Smooth muscle cell (in vitro differentiated cells): ENCODE measurements at regions not wholly inside any gene's neighbourhood (a gene's known extent, or its start where the extent isn't known, plus 50 kb on each side); places are given as distances from the start of the nearest gene placed in this dataset.

Source experiments
- DNase-seq: peaks from one replicate; lab custom pipeline; 2025; ENCODE audit not compliant: unreplicated experiment; lab: John Stamatoyannopoulos, UW
- H2AFZ ChIP-seq: fragments of 200-600 bp; sonication (generic); 2 replicates; pipeline ENCODE4 v1.6.0; 2016; ENCODE audit warnings: antibody characterized with exemption, low read depth, mild to moderate bottlenecking
- H3F3A ChIP-seq: fragments of 200-600 bp; sonication (generic); 2 replicates; pipeline ENCODE4 v1.6.0; 2017; ENCODE audit warnings: antibody characterized with exemption, low read depth
- H3K27ac ChIP-seq: fragments of 200-600 bp; sonication (generic); 2 replicates; pipeline ENCODE4 v1.5.1; 2016; ENCODE audit warnings: low read depth, mild to moderate bottlenecking
- H3K27me3 ChIP-seq: fragments of 200-600 bp; sonication (generic); 2 replicates; pipeline ENCODE4 v1.6.1; 2016; ENCODE audit warnings: low read depth, mild to moderate bottlenecking
- H3K36me3 ChIP-seq: fragments of 200-600 bp; sonication (generic); 2 replicates; pipeline ENCODE4 v1.5.1; 2016; ENCODE audit warnings: low read depth
- H3K4me1 ChIP-seq: fragments of 200-600 bp; sonication (generic); 2 replicates; pipeline ENCODE4 v1.5.1; 2016; ENCODE audit warnings: low read depth
- H3K4me2 ChIP-seq: fragments of 200-600 bp; sonication (generic); 2 replicates; pipeline ENCODE4 v1.6.0; 2016; ENCODE audit warnings: mild to moderate bottlenecking
- H3K4me3 ChIP-seq: fragments of 200-600 bp; sonication (generic); 2 replicates; pipeline ENCODE4 v1.5.1; 2016; ENCODE audit warnings: mild to moderate bottlenecking
- H3K79me2 ChIP-seq: fragments of 200-600 bp; sonication (generic); 2 replicates; pipeline ENCODE4 v1.6.0; 2016; ENCODE audit warnings: low read depth, mild to moderate bottlenecking
- H3K9ac ChIP-seq: fragments of 200-600 bp; sonication (generic); 2 replicates; pipeline ENCODE4 v1.6.0; 2016; ENCODE audit warnings: low read depth
- H3K9me3 ChIP-seq: fragments of 200-600 bp; sonication (generic); replicated peaks from 2 replicates; pipeline ENCODE4 v1.5.1; 2016; ENCODE audit warnings: low read depth
- H4K20me1 ChIP-seq: fragments of 200-600 bp; sonication (generic); 2 replicates; pipeline ENCODE4 v1.6.0; 2016; ENCODE audit warnings: low read depth
- WGBS: methylation state at CpG from one replicate; pipeline ENCODE4 v1.1.7; 2016; ENCODE audit warnings: low lambda C conversion rate; 5-methylcytosine and 5-hydroxymethylcytosine counted together
- TF ChIP-seq, protein P1 (sequence below): fragments of 200-600 bp; sonication (generic); IDR thresholded peaks from 2 replicates; pipeline ENCODE4 v1.5.1; 2017; ENCODE audit warnings: borderline replicate concordance, mild to moderate bottlenecking, antibody characterized with exemption; ENCODE audit not compliant: insufficient read depth, poor library complexity, severe bottlenecking

DNA sequence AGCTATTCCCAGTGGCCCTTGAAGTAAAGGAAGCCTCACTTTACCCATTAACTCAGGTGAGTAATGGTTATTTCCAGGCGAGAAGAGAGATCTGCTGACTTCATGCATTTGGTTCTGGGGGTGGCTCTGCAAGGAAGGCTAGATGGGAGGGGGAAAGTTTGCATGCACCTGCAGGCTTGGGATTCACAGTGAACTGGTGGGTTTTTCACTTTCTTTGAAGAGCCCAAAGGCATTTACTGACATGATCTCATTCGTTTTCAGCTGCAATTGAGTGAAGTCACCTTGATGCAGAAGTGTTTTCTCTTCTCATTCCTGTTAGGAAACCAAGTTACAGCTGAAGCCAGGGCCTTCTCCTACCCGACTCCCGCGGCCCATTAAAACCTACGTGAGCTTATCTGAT, 131.0 kb upstream of the N4BP1 start:
- no peaks in the 10 kb centered on the region for H4K20me1 ChIP-seq
- no peak for DNase-seq
- no peaks in the 10 kb centered on the region for H3F3A ChIP-seq
- no peak overlapping the region for H3K4me3 ChIP-seq
- TF ChIP-seq, protein P1, sequence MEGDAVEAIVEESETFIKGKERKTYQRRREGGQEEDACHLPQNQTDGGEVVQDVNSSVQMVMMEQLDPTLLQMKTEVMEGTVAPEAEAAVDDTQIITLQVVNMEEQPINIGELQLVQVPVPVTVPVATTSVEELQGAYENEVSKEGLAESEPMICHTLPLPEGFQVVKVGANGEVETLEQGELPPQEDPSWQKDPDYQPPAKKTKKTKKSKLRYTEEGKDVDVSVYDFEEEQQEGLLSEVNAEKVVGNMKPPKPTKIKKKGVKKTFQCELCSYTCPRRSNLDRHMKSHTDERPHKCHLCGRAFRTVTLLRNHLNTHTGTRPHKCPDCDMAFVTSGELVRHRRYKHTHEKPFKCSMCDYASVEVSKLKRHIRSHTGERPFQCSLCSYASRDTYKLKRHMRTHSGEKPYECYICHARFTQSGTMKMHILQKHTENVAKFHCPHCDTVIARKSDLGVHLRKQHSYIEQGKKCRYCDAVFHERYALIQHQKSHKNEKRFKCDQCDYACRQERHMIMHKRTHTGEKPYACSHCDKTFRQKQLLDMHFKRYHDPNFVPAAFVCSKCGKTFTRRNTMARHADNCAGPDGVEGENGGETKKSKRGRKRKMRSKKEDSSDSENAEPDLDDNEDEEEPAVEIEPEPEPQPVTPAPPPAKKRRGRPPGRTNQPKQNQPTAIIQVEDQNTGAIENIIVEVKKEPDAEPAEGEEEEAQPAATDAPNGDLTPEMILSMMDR: no peak
- H3K4me2 ChIP-seq: no peak overlapping the region
- H3K9ac ChIP-seq: no peak overlapping the region
- H3K79me2 ChIP-seq: no peaks in the 10 kb centered on the region
- H2AFZ ChIP-seq: no peak overlapping the region
- no peaks in the 10 kb centered on the region for H3K4me1 ChIP-seq
- no peak overlapping the region for H3K27ac ChIP-seq
- WGBS: 65% methylated on average over 6 of the region's 6 CpGs
- H3K27me3 ChIP-seq: no peaks in the 10 kb centered on the region
- no peaks in the 10 kb centered on the region for H3K36me3 ChIP-seq
- H3K9me3 ChIP-seq: no peaks in the 10 kb centered on the region

DNA sequence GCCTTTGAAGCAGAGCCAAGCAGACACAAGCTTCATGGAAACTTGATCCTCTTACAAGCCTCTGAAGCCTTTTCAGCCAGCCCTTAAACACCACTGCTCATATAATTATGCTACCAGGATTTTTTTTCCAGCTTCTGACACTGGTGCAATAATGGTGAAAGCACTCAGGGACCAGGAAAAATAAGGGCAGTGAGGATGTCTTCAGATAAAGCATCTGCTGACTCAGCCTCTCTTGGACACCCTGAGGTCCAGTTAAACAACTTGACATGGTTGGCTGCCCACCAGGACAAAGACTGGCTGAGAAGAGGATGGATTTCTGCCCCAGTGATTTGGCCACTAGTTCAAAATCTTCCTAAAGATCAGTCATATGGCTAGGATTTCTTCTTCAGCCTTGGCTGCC, 124.2 kb upstream of the N4BP1 start:
- Histone ChIP-seq H3K79me2 (no peaks in the 10 kb centered on the region), H2AFZ (no peak overlapping the region), H3K9me3 (no peaks in the 10 kb centered on the region), H3F3A (no peaks in the 10 kb centered on the region), H3K27me3 (no peaks in the 10 kb centered on the region), H3K4me2 (no peak overlapping the region), H3K27ac (no peak overlapping the region), H3K4me3 (no peak overlapping the region), H3K9ac (no peak overlapping the region), H3K36me3 (no peaks in the 10 kb centered on the region), H3K4me1 (peaks cover 6% of the 10 kb centered on the region), H4K20me1 (no peaks in the 10 kb centered on the region)
- TF ChIP-seq, protein P1: no peak
- DNase-seq: no peak

DNA sequence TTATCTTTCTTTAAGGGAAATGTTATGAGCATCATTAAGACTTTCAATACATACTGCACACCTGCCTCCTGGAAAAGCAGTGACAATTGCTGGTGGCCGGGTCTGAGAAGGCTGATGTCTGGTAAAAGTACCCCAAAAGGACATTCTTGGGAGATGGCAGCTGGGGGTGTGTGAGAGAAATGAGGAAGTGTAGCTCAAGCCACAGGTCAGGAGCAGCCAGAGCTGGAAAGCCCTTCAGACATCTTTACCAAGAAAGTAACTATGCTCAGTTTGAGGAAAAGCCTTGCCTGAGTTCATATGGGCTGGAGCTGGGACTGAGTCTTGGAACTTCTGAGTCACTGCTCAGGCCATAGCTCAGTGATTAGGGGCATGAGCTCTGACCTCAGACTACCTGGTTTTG, 94.7 kb upstream of the N4BP1 start:
- TF ChIP-seq, protein P1: no peak
- no peaks in the 10 kb centered on the region for H3F3A ChIP-seq
- no peak overlapping the region for H3K27ac ChIP-seq
- no peak overlapping the region for H3K4me3 ChIP-seq
- no peak overlapping the region for H2AFZ ChIP-seq
- no peaks in the 10 kb centered on the region for H3K79me2 ChIP-seq
- no peaks in the 10 kb centered on the region for H3K9me3 ChIP-seq
- no peak overlapping the region for H3K9ac ChIP-seq
- no peaks in the 10 kb centered on the region for H3K36me3 ChIP-seq
- H3K27me3 ChIP-seq: no peaks in the 10 kb centered on the region
- no peak for DNase-seq
- no peaks in the 10 kb centered on the region for H4K20me1 ChIP-seq
- no peak overlapping the region for H3K4me2 ChIP-seq
- H3K4me1 ChIP-seq: no peaks in the 10 kb centered on the region
- WGBS: 96% methylated on average over 1 of the region's 1 CpG

DNA sequence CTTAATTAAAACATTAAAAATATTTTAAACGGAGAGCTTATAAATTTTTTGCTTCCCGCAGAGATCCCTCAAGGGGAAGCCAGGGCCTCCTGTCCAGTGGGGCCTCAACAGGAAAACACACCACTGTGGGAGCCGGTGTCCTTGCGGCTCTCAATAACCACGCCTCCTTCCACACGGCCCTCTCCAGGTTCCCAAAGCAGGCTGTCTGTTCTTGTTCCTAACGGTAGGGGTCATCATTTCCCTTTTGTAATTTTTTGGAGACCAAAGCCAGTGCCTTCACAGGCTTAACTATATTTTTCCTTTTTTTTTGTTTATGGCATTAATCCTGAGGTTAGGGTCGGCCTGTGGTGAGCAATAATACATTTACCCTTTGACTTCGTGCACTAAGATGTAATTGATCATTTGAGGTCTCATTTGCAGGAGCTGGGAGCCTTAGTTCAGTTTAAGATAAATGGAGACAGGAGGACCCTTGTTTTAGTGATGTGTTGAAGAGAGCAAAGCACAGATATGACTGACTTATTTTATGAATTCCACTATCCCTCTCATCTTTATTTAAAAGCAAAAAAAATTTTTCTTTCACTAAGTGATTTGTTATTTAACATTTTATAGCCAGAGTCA, 77.5 kb upstream of the N4BP1 start:
- H3F3A ChIP-seq: no peaks in the 10 kb centered on the region
- no peak overlapping the region for H3K4me3 ChIP-seq
- 1% methylated on average over 9 of the region's 9 CpGs for WGBS
- no peaks in the 10 kb centered on the region for H4K20me1 ChIP-seq
- TF ChIP-seq, protein P1: peak; percentile 71
- H3K36me3 ChIP-seq: no peaks in the 10 kb centered on the region
- H3K27ac ChIP-seq: no peak overlapping the region
- no peak overlapping the region for H3K9ac ChIP-seq
- no peaks in the 10 kb centered on the region for H3K4me1 ChIP-seq
- no peak for DNase-seq
- H3K27me3 ChIP-seq: no peaks in the 10 kb centered on the region
- no peak overlapping the region for H3K4me2 ChIP-seq
- no peaks in the 10 kb centered on the region for H3K9me3 ChIP-seq
- no peaks in the 10 kb centered on the region for H3K79me2 ChIP-seq
- no peak overlapping the region for H2AFZ ChIP-seq
